HepG2 (cell line): ENCODE measurements at regions not wholly inside any gene's neighbourhood (a gene's known extent, or its start where the extent isn't known, plus 50 kb on each side); places are given as distances from the start of the nearest gene placed in this dataset.

Experiments used
- ATAC-seq: fragments of 200-7000 bp; cut with Tn5 transposase; 3 replicates; pipeline ENCODE4 v1.9.1; 2020; ENCODE audit warnings: mild to moderate bottlenecking, moderate library complexity
- BruUV-seq: library from RNA; stranded (reverse); fragments of 400-500 nt; replicated peaks from 2 replicates; lab custom pipeline; 2021; lab: Mats Ljungman, UMichigan
- CTCF ChIA-PET: fragments of 300-600 bp; formaldehyde crosslinking; extraction: SDS; loops from one replicate; lab custom pipeline; 2021; ENCODE audit warnings: low total read pairs, inconsistent platforms, low intra/inter-chr PET ratio; lab: Yijun Ruan, JAX
- POLR2A ChIA-PET: fragments of 350-600 bp; sonication (Branson Sonifier 250); formaldehyde crosslinking; loops from one replicate; lab custom pipeline; 2020; ENCODE audit warnings: antibody characterized with exemption, inconsistent platforms; lab: Yijun Ruan, JAX
- DNase-seq: peaks from one replicate; pipeline ENCODE4 v3.0.0-alpha.2; 2015; ENCODE audit warnings: low spot score
- FAIRE-seq: peaks from 3 replicates; lab custom pipeline; 2011; peaks lifted over from hg19 to GRCh38; lab: Jason Lieb, UNC
- H2AFZ ChIP-seq: one replicate; pipeline ENCODE4 v1.6.1; 2011; ENCODE audit warnings: low read length, inconsistent platforms
- H3K27ac ChIP-seq: fragments of 300-600 bp; 3 replicates; pipeline ENCODE4 v1.8.0; 2011; ENCODE audit warnings: mixed run types, mild to moderate bottlenecking, mixed read lengths, low read length, inconsistent platforms; ENCODE audit not compliant: insufficient read depth; ENCODE audit errors: extremely low read length
- H3K27me3 ChIP-seq, 2 experiments: fragments of 200-600 bp in 1 of 2; 2 replicates in 1 of 2; 3 replicates in 1 of 2; pipeline versions ENCODE4 v1.6.0 to v1.8.0; 2011; ENCODE audit warnings: low read length in 2 of 2, mild to moderate bottlenecking in 2 of 2, moderate library complexity in 2 of 2, inconsistent platforms in 1 of 2; ENCODE audit not compliant: insufficient read depth in 2 of 2, control insufficient read depth in 1 of 2
- H3K36me3 ChIP-seq, 2 experiments: fragments of 200-600 bp in 1 of 2; replicated peaks in 1 of 2; 2 replicates in 1 of 2; 3 replicates in 1 of 2; pipeline versions ENCODE4 v1.5.1 to v1.8.0; 2011; ENCODE audit warnings: low read length in 2 of 2, inconsistent platforms in 1 of 2; ENCODE audit not compliant: insufficient read depth in 2 of 2, control insufficient read depth in 1 of 2
- H3K4me1 ChIP-seq: 2 replicates; pipeline ENCODE4 v1.5.1; 2012; ENCODE audit warnings: low read length, inconsistent platforms; ENCODE audit not compliant: insufficient read depth
- H3K4me2 ChIP-seq: 2 replicates; pipeline ENCODE4 v1.6.0; 2011; ENCODE audit warnings: low read depth, low read length, inconsistent platforms
- H3K4me3 ChIP-seq, 3 experiments: fragments of 200-600 bp in 1 of 3; sonication (generic), shearing (Covaris generic) in 1 of 3; replicated peaks in 1 of 3; 2 replicates each; pipeline ENCODE4 v1.5.1; 2011 to 2016; ENCODE audit warnings: low read length in 3 of 3, inconsistent platforms in 2 of 3, low read depth in 2 of 3, mild to moderate bottlenecking in 2 of 3, control low read depth in 1 of 3, mixed read lengths in 1 of 3; ENCODE audit not compliant: insufficient read depth in 1 of 3
- H3K79me2 ChIP-seq: one replicate; pipeline ENCODE4 v1.6.1; 2011; ENCODE audit warnings: low read length, inconsistent platforms; ENCODE audit not compliant: insufficient read depth
- H3K9ac ChIP-seq: 2 replicates; pipeline ENCODE4 v1.6.0; 2011; ENCODE audit warnings: mild to moderate bottlenecking, low read depth, low read length, inconsistent platforms; ENCODE audit not compliant: insufficient read depth
- H3K9me3 ChIP-seq: 2 replicates; pipeline ENCODE4 v1.5.1; 2012; ENCODE audit warnings: mild to moderate bottlenecking, low read length
- H4K20me1 ChIP-seq: 2 replicates; pipeline ENCODE4 v1.6.0; 2011; ENCODE audit warnings: inconsistent platforms, mild to moderate bottlenecking, low read length, moderate library complexity; ENCODE audit not compliant: insufficient read depth
- BRD4 ChIP-seq: sonication (generic); formaldehyde crosslinking; IDR thresholded peaks from 2 replicates; pipeline ENCODE4 v1.4.0; 2020; ENCODE audit warnings: missing genetic modification reagents
- BRF2 ChIP-seq: sonication (generic); formaldehyde crosslinking; IDR thresholded peaks from 2 replicates; pipeline ENCODE4 v1.8.1; 2022; ENCODE audit warnings: mild to moderate bottlenecking, missing genetic modification reagents
- HNF1B ChIP-seq: sonication (generic); formaldehyde crosslinking; IDR thresholded peaks from 2 replicates; pipeline ENCODE4 v1.5.1; 2020; ENCODE audit warnings: mild to moderate bottlenecking, moderate library complexity, missing genetic modification reagents
- HNRNPH1 ChIP-seq: fragments of 200-400 bp; formaldehyde crosslinking; optimal IDR thresholded peaks from 2 replicates; pipeline ENCODE3; 2017; ENCODE audit warnings: mild to moderate bottlenecking, low read depth, low read length
- JARID2 ChIP-seq: sonication (generic); formaldehyde crosslinking; IDR thresholded peaks from 2 replicates; pipeline ENCODE4 v1.8.1; 2023; ENCODE audit warnings: missing genetic modification reagents, inconsistent platforms; ENCODE audit not compliant: insufficient replicate concordance
- JDP2 ChIP-seq: sonication (generic); formaldehyde crosslinking; IDR thresholded peaks from 2 replicates; pipeline ENCODE4 v1.8.1; 2022; ENCODE audit warnings: missing genetic modification reagents, borderline replicate concordance
- TAF1 ChIP-seq: sonication (generic); formaldehyde crosslinking; IDR thresholded peaks from 2 replicates; pipeline ENCODE4 v1.4.0; 2020; ENCODE audit warnings: missing genetic modification reagents
- ZBTB40 ChIP-seq, 2 experiments: fragments of 450-650 bp in 1 of 2; sonication (generic) in 1 of 2; formaldehyde crosslinking in 1 of 2; IDR thresholded peaks; 2 replicates each; pipeline versions ENCODE4 v1.6.1 to v1.8.0; 2016 to 2022; ENCODE audit warnings: antibody characterized with exemption in 1 of 2, mild to moderate bottlenecking in 1 of 2, missing genetic modification reagents in 1 of 2
- ZNF251 ChIP-seq: sonication (generic); formaldehyde crosslinking; IDR thresholded peaks from 2 replicates; pipeline ENCODE4 v1.9.0; 2021; ENCODE audit warnings: mild to moderate bottlenecking, missing genetic modification reagents
- ZNF432 ChIP-seq: sonication (generic); formaldehyde crosslinking; IDR thresholded peaks from 2 replicates; pipeline ENCODE4 v1.5.0; 2020; ENCODE audit warnings: missing genetic modification reagents, mild to moderate bottlenecking, borderline replicate concordance
- ZNF564 ChIP-seq: sonication (generic); formaldehyde crosslinking; IDR thresholded peaks from 2 replicates; pipeline ENCODE4 v1.8.1; 2023; ENCODE audit warnings: mild to moderate bottlenecking, missing genetic modification reagents
- ZNF614 ChIP-seq: IDR thresholded peaks from 2 replicates; pipeline ENCODE4 v1.6.1; 2018; ENCODE audit warnings: missing biosample characterization, missing genetic modification reagents, inconsistent platforms, borderline replicate concordance
- ZNF75D ChIP-seq: sonication (generic); formaldehyde crosslinking; IDR thresholded peaks from 2 replicates; pipeline ENCODE4 v1.8.1; 2023; ENCODE audit warnings: missing genetic modification reagents, mild to moderate bottlenecking, borderline replicate concordance
- WGBS: methylation state at CpG from one replicate; pipeline ENCODE4 v1.1.6; 2017; ENCODE audit warnings: low lambda C conversion rate; 5-methylcytosine and 5-hydroxymethylcytosine counted together
- in situ Hi-C: cut with HindIII; loops from 2 replicates; pipeline ENCODE4 v1.10.0; 2017; ENCODE audit warnings: low pct_unique_long_range_greater_than_20kb; ENCODE audit not compliant: extremely low pct_ligation_motif_present
- intact Hi-C: fragments of 100-400 bp; cut with micrococcal nuclease; formaldehyde crosslinking; loops from one replicate; pipeline ENCODE4 v1.10.0; 2022; ENCODE audit not compliant: unreplicated experiment

- H3K27me3 ChIP-seq: no peaks in the 10 kb centered on the region
- ATAC-seq (no peak), FAIRE-seq (no peak), DNase-seq (no peak)
- H3K4me1 ChIP-seq: peaks cover 6% of the 10 kb centered on the region
- in situ Hi-C loops (no loop called here), intact Hi-C loops (no loop called here)
- H3K4me3 ChIP-seq: no peak overlapping the region
- ChIA-PET POLR2A (no interaction called here), CTCF (no interaction called here)
- no peaks in the 10 kb centered on the region for H4K20me1 ChIP-seq
- no peak overlapping the region for H3K9ac ChIP-seq
- no TSS peak for BruUV-seq
- no peaks in the 10 kb centered on the region for H3K36me3 ChIP-seq
- no peak overlapping the region for H3K4me2 ChIP-seq
- no peak overlapping the region for H3K27ac ChIP-seq
- peaks cover 4% of the 10 kb centered on the region; the same call in 1 of the 2 replicates for H3K9me3 ChIP-seq
- H2AFZ ChIP-seq: no peak overlapping the region
- 53% methylated on average over 2 of the region's 2 CpGs for WGBS
- H3K79me2 ChIP-seq: no peaks in the 10 kb centered on the region
- TF ChIP-seq ZNF251 (no peak), ZBTB40 (IDR thresholded peaks at IDR 0.05) (no peak), ZBTB40 (CRISPR knock-in tag; IDR thresholded peaks at IDR 0.05) (no peak), ZNF75D (CRISPR knock-in tag) (no peak), JDP2 (CRISPR knock-in tag) (no peak), BRF2 (CRISPR knock-in tag) (no peak), HNRNPH1 (no peak), ZNF614 (CRISPR knock-in tag) (no peak), BRD4 (no peak), TAF1 (CRISPR knock-in tag) (no peak), ZNF564 (CRISPR knock-in tag) (no peak), JARID2 (CRISPR knock-in tag) (no peak), ZNF432 (CRISPR knock-in tag) (no peak), HNF1B (CRISPR knock-in tag) (no peak)
These were observed 960.3 kb downstream of the C4orf33 start for GRCh38 chr4:130056286-130056685.
